OCI-LY3 (cell line): ENCODE measurements at regions not wholly inside any gene's neighbourhood (a gene's known extent, or its start where the extent isn't known, plus 50 kb on each side); places are given as distances from the start of the nearest gene placed in this dataset.

ENCODE experiments used
- H2AFZ ChIP-seq: fragments of 200-600, 300-600 bp; shearing (Covaris generic); 2 replicates; pipeline ENCODE4 v1.6.0; 2014; ENCODE audit warnings: antibody characterized with exemption, low read depth, low read length
- H3K27ac ChIP-seq: fragments of 200-600, 300-600 bp; sonication (generic); 2 replicates; pipeline ENCODE4 v1.5.1; 2014; ENCODE audit warnings: mild to moderate bottlenecking, low read length, moderate library complexity, mixed read lengths
- H3K27me3 ChIP-seq: fragments of 200-600, 300-600 bp; sonication (generic); 2 replicates; pipeline ENCODE4 v1.6.1; 2014; ENCODE audit warnings: low read depth, low read length, mixed read lengths
- H3K36me3 ChIP-seq: fragments of 200-600, 300-600 bp; sonication (generic); replicated peaks from 2 replicates; pipeline ENCODE3; 2014; ENCODE audit warnings: low read depth, low read length, mixed read lengths
- H3K4me1 ChIP-seq: fragments of 300-600, 200-600 bp; sonication (generic); 2 replicates; pipeline ENCODE4 v1.6.1; 2014; ENCODE audit warnings: low read length, mixed read lengths
- H3K4me2 ChIP-seq: fragments of 200-600, 300-600 bp; sonication (generic); 2 replicates; pipeline ENCODE4 v1.6.1; 2014; ENCODE audit warnings: low read length, mixed read lengths
- H3K4me3 ChIP-seq: fragments of 300-600, 200-600 bp; sonication (generic); 2 replicates; pipeline ENCODE4 v1.5.1; 2014; ENCODE audit warnings: antibody characterized with exemption, mild to moderate bottlenecking, low read length, moderate library complexity
- H3K79me2 ChIP-seq: fragments of 300-600, 200-600 bp; shearing (Covaris generic); 2 replicates; pipeline ENCODE4 v1.6.1; 2014; ENCODE audit warnings: mild to moderate bottlenecking, low read length, mixed read lengths
- H3K9ac ChIP-seq: fragments of 300-600, 200-600 bp; shearing (Covaris generic); 2 replicates; pipeline ENCODE4 v1.6.0; 2014; ENCODE audit warnings: mild to moderate bottlenecking, low read length, moderate library complexity
- H3K9me3 ChIP-seq: fragments of 200-600, 300-600 bp; shearing (Covaris generic); 2 replicates; pipeline ENCODE4 v1.6.1; 2014; ENCODE audit warnings: low read length, mixed read lengths; ENCODE audit not compliant: insufficient read depth
- H4K20me1 ChIP-seq: fragments of 200-600, 300-600 bp; sonication (generic); 2 replicates; pipeline ENCODE4 v1.6.1; 2016; ENCODE audit warnings: low read length, mixed read lengths; ENCODE audit not compliant: insufficient read depth
- EZH2phosphoT487 ChIP-seq: fragments of 200-600 bp; shearing (Covaris generic); IDR thresholded peaks from 2 replicates; pipeline ENCODE4 v1.6.1; 2018; ENCODE audit warnings: antibody characterized with exemption, mixed run types, low read depth
- TF ChIP-seq, protein P1 (sequence below): fragments of 200-600, 300-600 bp; sonication (generic); IDR thresholded peaks from 2 replicates; pipeline ENCODE4 v1.5.1; 2014; ENCODE audit warnings: antibody characterized with exemption, low read length, low read depth

DNA sequence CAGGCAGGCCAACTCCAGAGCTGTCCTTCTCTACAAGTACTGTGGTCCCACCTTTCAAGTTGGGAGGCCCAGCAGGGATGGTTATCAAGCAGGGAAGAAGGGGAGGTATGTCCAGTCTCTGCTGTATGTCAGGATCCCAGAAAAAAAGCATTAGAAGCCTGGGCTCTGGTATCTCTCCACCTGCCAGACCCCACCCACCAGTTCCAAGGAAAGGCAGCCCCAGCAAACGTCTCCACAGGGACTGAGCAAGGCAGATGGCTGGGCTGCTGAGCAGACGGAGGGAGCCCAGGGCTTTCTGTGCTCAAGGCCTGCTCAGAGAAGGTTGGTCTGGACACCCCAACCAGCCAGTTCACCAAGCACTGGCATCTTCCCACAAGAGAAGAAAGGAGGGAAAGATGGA is 287.8 kb downstream of the XXYLT1 start:
- Histone ChIP-seq H3K9me3 (no peaks in the 10 kb centered on the region), H3K4me1 (no peaks in the 10 kb centered on the region), H3K36me3 (no peaks in the 10 kb centered on the region), H3K9ac (no peak overlapping the region), H4K20me1 (no peaks in the 10 kb centered on the region), H3K27me3 (peaks cover 16% of the 10 kb centered on the region), H3K4me2 (no peak overlapping the region), H3K4me3 (no peak overlapping the region), H3K27ac (no peak overlapping the region), H2AFZ (no peak overlapping the region), H3K79me2 (no peaks in the 10 kb centered on the region)
- TF ChIP-seq EZH2phosphoT487: no peak

DNA sequence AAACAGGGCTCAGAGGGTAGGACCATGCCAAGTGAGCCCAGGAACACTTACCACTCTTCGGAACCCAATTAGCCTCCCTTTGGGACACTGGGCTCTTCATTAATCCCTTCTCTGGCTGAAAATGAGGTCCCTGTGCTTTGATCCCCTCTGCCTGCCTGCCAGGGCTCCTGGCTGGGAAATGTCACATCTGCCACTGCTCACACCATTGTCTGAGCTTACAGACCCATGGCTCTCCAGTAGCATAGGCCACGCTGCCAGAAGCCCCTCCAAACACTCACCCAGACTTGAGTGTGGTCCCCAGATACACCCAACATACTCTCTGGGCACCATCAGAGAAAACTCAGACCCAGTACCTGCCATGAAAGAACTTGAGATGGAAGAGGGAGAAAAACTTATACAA is 287.3 kb downstream of the XXYLT1 start:
- TF ChIP-seq, protein P1, sequence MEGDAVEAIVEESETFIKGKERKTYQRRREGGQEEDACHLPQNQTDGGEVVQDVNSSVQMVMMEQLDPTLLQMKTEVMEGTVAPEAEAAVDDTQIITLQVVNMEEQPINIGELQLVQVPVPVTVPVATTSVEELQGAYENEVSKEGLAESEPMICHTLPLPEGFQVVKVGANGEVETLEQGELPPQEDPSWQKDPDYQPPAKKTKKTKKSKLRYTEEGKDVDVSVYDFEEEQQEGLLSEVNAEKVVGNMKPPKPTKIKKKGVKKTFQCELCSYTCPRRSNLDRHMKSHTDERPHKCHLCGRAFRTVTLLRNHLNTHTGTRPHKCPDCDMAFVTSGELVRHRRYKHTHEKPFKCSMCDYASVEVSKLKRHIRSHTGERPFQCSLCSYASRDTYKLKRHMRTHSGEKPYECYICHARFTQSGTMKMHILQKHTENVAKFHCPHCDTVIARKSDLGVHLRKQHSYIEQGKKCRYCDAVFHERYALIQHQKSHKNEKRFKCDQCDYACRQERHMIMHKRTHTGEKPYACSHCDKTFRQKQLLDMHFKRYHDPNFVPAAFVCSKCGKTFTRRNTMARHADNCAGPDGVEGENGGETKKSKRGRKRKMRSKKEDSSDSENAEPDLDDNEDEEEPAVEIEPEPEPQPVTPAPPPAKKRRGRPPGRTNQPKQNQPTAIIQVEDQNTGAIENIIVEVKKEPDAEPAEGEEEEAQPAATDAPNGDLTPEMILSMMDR: no peak
- TF ChIP-seq EZH2phosphoT487: no peak
- H3K4me3 ChIP-seq: no peak overlapping the region
- H3K9me3 ChIP-seq: no peaks in the 10 kb centered on the region
- no peaks in the 10 kb centered on the region for H4K20me1 ChIP-seq
- H3K4me1 ChIP-seq: no peaks in the 10 kb centered on the region
- H3K4me2 ChIP-seq: no peak overlapping the region
- H3K79me2 ChIP-seq: no peaks in the 10 kb centered on the region
- peaks cover 16% of the 10 kb centered on the region for H3K27me3 ChIP-seq
- H3K27ac ChIP-seq: no peak overlapping the region
- H3K36me3 ChIP-seq: no peaks in the 10 kb centered on the region
- H3K9ac ChIP-seq: no peak overlapping the region
- H2AFZ ChIP-seq: no peak overlapping the region

DNA sequence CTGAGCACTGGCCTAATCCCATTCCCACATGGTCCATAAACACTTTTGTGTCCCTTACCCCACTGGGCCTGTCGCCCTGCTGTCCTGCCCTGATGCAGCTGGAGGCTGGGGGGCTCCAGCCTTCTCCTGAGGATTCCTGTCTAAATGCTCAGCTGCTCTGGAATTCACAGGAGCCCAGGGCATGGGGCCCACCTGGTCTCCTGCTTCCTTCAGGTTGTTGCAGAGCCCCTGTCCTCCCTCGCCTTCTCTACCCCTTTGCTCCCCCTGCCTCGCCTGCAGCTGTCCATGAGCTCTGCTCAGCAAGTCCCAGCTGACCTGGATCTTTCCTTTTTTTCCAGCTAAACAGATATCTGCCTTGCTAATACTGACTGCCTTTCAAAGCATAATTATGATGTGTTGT is 286.9 kb downstream of the XXYLT1 start:
- Histone ChIP-seq H3K9ac (no peak overlapping the region), H3K4me2 (no peak overlapping the region), H4K20me1 (no peaks in the 10 kb centered on the region), H3K27ac (no peak overlapping the region), H2AFZ (no peak overlapping the region), H3K27me3 (peaks cover 16% of the 10 kb centered on the region), H3K36me3 (no peaks in the 10 kb centered on the region), H3K4me1 (no peaks in the 10 kb centered on the region), H3K79me2 (no peaks in the 10 kb centered on the region), H3K4me3 (no peak overlapping the region), H3K9me3 (no peaks in the 10 kb centered on the region)
- TF ChIP-seq EZH2phosphoT487: no peak
- TF ChIP-seq, protein P1: no peak

DNA sequence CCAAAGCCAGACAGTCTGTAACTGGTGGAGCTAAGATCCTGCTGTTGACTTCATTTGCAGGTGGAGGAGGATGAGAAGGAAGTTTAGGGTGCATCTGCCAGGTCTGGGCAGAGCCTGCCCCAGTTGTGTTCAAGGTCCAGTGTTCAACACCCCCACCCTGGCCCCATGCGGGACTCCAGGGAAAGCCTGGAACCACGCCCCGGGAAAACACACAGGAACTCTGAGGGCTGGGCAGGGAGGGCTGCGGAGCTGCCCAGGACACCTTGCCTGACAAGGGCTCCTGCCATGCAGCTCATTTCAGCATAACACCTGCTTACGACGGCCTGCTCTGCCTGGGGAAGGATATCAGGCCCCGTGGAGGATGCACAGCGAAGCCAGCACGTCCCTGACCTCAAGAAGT is 286.3 kb downstream of the XXYLT1 start:
- Histone ChIP-seq H3K9ac (no peak overlapping the region), H3K27ac (no peak overlapping the region), H3K79me2 (no peaks in the 10 kb centered on the region), H3K4me1 (no peaks in the 10 kb centered on the region), H3K36me3 (no peaks in the 10 kb centered on the region), H2AFZ (no peak overlapping the region), H4K20me1 (no peaks in the 10 kb centered on the region), H3K9me3 (no peaks in the 10 kb centered on the region), H3K4me3 (no peak overlapping the region), H3K4me2 (no peak overlapping the region), H3K27me3 (peaks cover 10% of the 10 kb centered on the region)
- TF ChIP-seq EZH2phosphoT487: no peak
- TF ChIP-seq, protein P1: no peak
